ENCODE measurements at regions not wholly inside any gene's neighbourhood (a gene's known extent, or its start where the extent isn't known, plus 50 kb on each side); places are given as distances from the start of the nearest gene placed in this dataset.
"Not testable (repeated sequence)": the region's sequence is repeated elsewhere in the genome, so short reads cannot be mapped to it uniquely, and the experiment has no call there.

DNA sequence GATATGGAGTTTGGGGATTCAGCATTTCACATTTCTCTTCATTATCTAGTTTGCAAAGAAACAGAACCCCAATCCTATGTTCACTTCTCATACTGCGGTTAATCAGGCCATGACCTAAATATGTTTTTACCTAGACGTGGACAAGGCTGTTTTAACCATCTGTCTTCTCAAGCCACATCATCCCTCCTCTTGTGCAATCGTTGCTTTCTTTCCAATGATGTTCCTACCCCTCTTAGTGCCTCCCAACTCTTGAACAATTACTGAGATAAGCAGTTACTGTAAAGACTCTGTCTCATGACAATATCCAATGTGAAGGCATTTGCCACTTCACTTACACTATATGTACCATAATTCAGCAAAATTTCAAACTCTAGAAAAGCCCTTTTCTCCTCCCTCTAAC, 406.2 kb downstream of the LIG4 start:
- DNase-seq = no peak

DNA sequence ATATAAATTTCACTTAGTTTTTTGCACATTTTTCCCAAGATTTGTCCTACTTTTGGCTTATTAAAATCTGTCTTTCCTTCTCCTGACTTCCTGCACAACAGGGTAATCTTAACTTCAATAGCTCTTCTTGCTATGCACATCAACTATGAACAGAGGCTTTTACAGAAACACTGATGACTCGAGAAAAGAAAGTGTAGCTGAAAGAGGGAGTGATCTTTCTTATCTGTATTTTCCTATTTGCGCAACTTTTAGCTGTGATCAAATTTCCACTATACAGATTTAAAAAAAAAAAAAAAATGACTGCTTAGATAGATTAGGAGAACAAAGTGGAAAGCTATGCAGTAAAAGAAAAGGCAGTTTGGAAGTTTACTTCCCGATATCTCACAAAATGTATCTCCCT, 406.9 kb downstream of the LIG4 start:
- DNase-seq = no peak

DNA sequence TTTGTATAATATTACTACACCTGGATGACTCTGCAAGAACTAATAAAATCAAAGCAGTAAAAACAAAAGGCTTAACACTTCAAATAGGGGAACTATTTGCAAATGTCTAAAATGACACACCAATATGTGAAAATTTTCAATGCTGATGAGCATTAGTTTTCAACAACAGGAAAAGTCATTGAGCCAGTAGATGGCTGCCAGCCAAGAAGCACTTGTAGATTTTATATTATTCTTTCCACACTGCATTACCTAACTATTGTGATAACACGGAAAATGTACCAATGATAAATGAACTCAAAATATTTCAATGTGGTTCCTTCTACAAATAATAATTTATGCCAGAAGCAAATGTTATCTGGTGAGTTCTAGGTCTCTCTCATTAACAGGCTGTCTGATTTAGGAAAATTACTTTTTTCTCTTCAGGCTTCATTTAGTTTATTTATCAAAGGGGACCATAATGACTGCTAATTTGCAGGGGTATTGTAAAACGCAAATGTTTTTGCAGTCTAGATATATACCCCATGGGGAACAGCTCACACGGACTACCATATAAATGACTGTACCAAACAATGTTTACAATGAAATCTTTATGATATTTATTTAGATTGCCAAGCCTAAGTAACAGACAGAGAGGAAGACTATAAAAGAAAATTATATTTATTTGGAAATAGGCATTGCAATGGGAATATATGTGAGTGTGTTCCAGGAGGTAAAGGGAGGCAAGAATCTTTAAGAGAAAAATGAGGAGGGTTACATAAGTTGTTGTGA, 407.8 kb downstream of the LIG4 start:
- DNase-seq = no peak

DNA sequence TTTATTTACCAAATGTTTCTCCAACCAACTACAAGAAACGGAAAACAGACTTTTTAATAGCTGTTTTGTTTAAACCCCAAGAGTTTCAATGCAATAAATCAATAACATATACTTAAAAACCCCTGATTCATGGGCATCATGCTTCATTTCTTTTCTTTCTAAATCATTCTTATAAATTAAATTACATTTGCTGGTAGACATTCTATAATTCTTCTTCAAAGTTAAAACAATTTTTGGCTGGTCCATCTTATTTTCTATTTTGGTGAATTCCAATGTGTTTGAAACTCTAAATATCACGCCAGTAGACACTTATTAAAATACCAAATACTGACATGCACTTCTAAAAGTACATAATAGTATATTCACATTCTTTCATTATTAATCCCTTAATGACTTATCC, 408.6 kb downstream of the LIG4 start:
- no peak for DNase-seq

DNA sequence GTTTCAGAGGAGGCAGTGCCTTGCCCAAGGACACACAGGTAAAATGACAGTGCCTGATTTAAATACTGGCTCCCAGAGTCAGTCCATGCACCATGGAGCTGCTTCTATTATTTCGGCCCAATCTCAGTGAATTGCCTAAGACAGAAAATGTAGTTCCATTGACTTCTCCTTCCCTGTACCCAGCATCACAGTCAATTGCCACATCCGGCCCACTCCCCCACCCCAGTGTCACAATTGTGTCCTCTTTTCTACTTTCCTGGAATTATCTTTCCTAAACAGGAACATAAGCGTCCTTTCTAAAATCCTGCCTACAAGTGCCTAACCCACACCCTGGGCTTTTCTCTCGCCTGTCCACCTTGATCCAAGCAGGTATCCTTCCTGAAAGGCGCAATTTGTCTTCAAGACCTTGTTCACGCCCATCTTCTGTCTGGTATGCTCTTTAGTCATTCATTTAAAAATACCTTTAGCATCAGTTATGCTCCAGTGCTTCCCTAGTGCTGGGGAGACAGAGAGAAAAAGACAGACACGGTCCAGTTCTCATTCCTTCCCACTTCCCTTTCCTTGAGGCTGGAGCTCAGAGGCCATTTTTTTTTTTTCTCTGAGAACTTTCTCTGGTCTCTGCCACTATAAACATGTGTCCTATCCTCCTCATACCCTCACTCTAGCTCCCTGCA, 411.4 kb downstream of the LIG4 start:
- DNase-seq = no peak

DNA sequence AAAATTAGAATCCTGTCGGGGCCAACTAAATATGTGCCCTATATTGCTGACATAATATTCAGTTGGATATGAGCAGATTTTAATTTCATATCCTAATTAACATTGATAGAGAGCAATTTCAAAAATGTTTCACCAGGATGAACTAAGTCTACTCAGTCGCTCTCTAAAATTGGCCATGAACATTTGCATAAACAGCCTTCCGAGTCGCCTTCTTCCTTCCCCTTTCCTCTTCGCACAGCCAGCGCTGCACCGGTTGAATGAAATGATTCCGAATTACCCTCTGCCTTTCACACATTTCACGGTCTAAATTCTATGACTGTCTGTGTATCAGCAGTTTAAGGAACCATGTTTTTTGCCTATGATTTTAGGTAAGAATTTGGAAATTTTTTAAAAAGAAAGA, 413.7 kb downstream of the LIG4 start:
- no peak for DNase-seq

DNA sequence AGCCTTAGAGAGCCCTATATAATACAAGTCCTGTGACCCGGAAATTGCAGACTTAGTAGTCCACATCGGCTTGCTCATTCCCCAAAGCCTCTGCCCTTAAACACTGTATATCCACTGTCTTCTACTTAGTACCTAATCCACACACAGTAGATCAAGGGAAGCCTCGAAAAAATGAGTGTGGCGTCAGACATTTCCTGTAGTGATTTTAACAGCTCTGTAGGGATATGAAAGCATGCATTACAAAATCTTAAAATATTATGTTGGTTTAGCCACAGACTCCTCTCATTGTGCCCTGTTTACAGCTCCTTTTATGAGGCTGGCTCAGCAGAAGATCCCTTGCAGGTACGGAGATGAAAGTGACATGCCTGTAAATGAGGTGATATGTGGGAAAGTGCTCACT, 416.3 kb downstream of the LIG4 start:
- peak; percentile 11 for DNase-seq

DNA sequence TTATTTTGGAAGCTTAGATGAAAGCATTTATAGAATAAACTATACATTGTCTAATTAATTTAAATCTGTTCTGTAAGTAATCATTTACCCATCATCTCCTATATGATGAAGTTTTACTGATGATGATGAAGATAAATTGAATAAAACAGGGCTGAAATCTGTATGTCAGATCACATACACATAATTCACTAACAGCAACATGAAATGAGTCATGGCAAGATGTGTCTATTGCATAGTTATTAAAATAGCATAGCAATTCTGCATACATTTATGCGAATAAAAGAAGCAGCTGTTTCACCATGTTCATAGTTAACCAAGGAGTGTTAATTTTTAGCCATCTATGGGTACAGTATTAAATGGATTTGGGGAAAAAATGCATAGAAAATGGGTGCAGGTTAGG, 424.9 kb downstream of the LIG4 start:
- no peak for DNase-seq

DNA sequence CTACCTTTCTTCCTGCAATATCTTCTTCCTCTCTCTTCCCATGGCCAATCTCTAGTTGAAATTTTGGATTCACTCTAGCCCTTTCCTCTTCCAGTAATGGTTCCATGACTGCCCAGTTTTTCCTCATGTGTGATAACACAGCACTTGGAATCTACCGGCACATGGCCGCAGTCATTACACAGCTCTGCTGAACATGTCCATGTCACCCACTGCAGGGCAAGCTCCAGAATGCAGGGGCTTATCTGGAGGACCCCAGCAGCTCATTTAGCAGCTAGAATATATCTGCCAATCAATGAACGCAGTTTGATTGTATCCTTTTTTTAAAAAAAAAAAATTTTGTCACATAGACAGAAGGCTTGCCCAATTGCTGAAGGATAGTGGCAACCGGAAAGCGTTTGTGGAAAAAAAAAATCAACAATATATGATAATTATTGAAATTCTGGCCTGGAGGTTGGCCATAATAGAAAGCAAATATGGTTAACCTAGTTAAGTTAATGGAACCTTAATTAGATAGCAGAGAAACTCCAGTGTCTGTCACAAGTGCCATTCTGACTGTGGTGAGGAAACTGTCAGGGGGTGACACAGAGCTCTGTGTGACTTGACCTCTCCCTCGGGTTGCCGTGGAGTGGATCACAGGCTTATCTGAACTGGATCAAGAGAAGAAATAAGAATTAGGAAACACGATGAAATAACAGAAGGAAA, 426.7 kb downstream of the LIG4 start:
- DNase-seq = no peak

DNA sequence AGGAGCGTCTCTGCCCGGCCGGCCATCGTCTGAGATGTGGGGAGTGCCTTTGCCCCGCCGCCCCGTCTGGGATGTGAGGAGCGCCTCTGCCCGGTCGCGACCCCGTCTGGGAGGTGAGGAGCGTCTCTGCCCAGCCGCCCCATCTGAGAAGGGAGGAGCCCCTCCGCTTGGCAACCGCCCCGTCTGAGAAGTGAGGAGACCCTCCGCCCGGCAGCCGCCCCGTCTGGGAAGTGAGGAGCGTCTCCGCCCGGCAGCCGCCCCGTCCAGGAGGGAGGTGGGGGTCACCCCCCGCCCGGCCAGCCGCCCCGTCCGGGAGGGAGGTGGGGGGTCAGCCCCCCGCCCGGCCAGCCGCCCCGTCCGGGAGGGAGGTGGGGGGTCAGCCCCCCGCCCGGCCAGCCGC, 432.7 kb downstream of the LIG4 start:
- DNase-seq = not testable (repeated sequence)

DNA sequence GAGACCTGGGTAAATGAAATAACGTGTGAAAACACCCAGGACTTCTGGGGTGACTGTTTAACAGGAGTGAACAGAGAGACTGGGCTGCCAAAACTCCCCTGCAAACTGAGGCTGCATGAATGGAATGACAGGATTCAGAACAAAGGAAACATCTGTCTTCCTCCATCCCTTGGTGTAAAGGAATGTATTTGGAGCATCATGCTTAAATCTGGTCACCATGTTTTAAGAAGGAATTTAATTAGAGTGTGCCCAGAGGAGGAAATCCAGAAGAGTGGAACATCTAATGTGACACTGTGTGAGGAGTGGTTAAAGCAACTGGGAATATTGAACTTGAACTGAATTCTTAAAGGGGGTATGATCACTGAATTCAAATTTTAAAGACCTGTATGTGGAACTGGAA, 437.2 kb downstream of the LIG4 start:
- DNase-seq = no peak

DNA sequence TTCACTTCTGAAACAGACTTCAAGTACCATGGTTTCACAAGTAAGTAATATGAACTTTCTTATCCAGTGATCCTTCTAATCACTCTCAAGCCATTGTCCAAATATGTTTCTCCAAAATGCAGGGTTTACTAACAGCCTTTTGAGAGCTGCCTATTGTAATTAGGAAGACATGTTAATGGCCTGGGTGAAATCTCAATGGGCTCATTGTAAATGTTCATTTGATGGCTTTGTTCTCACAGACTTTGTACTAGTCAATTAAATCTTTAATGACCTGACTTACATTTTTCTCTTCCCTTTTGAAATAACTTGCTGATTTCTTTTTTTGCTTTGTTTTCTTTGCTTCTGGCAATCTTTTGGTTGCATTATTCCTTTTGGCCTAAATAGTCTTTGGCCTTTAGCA, 444.8 kb downstream of the LIG4 start:
- DNase-seq = no peak

DNA sequence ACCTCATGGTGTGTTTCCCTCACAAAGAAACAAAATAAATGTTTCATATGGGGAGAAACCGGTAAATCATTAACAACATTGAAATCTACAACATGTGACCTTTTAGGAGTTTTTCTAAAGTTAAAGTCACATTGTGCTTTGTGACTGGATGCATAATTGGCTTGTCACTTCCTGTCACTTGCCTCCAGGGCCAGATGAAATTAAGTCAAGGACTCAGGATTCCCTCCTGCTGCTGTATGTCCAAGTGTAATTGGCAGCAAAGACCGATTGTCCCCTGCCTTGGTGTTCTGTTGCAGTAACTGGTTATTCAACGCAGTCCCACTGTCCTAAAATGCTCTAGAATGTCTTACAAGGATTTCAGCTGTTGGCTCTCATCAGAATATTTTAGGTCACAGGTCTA, 448.2 kb downstream of the LIG4 start:
- DNase-seq = no peak

DNA sequence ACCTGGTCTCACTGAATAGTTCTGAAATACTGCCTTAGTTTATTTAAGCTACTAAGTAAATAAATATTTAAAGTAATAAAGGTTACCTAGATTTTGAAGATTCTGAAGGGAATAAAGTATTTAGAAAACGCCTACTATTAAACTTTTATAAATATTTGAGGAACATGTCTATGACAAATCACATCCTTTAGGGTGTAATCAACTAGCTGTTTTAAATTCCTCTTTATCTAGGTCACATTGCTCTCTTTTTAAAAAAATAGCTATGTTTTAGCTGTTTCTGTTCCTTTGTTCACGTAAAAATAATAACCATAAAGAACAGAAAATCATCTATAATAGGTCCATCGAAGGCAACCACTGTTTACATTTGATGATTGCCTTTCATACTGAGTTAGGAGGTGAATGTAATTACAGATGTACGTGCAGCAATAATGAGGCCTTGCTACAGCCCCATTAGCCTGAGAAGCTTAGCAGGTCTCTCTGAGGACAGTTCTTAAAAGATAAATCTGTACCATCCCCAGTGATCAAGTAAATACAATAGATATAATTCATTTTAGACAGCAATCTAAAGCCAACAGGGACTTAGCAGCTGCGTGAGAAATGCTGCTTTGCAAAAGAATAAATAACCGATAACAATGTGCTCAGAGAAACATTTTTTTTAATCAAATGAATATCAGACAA, 449.5 kb downstream of the LIG4 start:
- DNase-seq = peak; percentile 3

DNA sequence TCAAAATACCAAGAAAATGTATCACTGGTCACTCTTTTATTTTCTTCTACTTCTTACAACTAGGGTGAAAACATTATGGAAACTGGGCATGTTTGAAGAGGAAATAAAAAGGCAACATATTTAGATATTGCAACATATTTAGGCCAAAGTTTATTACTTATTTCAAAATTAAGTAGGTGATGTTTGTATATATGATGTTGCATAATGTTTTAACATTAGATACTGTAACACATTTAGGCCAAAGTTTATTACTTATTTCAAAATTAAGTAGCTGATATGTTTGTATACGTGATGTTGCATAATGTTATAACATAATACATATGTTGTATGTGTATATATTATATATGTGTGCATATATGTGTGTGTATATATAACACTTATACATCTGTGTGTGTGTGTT, 451.3 kb downstream of the LIG4 start:
- no peak for DNase-seq

DNA sequence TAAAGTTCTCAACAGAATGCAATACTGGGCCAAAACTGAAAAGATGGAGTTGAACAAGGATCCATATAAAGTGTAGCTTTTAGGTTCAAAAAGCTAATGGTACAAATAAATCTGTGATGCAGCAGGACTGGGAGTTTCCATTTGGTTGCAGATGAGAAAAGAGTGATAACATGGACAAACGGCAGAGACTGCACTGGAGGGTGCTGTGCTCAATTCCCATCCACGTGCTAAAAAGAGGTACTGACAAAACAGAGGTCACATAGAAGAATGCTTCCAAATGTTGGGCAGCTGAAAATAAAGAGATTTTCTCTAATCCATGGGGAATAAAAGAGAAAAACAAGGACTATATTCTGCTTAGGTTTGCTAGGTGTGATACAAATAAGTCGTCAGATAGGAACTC, 461.6 kb downstream of the LIG4 start:
- DNase-seq = no peak

DNA sequence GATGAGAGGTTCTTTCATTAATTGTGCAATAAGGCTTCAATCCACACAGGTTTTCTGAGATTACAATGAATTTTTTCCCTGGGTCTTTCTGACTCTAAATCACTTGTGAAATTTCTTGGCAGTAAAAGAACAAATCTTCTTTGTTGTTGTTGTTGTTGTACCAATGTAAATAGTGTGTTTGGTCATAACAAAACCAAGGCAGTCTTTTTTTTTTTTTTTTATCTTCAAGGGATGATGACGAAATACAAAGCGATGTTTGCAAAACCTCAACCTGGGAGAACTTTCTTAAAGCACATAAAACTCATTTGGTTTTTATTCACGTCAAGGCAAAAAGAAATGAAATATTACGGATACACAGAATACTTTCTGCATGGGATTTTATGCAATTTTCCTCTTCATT, 462.0 kb downstream of the LIG4 start:
- DNase-seq = no peak

DNA sequence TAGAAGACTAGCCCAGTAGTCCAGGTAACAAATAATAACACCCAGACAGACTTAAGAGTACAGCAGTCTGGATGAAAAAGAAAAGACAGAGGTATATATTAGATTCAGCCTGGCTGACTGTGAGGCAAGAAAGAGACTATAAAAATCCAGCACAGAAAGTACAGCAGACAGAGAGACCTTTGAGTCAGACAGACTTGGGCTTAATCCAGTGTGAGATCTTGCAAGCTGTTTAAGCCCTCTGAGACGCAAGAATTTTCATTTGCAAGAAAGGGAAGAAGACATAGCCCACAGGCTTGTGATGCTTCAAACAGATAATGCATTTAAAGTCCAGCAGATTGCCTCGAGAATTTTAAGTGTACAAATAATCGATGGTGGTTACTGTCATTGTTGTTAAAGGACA, 471.4 kb downstream of the LIG4 start:
- DNase-seq = peak; percentile 8

DNA sequence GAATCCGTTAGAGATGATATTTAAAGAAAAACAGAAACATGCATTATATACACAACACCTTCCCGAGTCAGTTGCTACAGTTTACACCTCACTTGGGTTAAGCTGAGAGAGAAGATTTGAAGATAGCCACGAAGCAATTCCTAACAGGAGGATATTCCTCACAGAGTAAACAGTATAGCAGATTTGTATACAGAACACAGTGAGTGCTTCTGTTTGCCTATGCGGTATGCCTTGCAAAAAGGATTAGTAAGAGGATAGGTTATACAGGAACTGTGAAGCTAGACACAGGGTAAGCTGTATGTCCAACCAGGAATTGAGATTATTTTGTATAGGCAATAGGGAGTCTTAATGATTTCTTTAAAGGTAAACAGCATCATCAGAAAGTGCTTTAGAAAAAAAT, 471.8 kb downstream of the LIG4 start:
- no peak for DNase-seq

DNA sequence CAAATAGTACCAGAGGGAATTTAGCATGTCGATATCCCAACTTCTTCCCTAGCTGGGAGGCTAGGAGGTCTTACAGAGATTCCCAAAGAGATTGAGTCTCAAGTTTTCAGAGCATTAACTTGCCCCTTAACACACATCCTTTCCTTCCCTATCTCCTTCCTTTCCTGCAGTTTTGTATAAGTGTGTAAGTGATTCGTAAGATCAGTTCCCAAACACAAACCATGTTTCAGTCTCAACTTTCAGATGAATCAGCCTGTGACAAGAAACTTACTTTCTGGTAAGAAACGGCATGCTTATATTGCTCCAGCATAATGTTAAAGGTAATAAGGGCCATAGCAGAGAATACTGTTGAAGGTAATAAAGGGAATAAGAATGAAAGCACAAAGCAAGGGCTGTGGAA, 472.2 kb downstream of the LIG4 start:
- DNase-seq = no peak

DNA sequence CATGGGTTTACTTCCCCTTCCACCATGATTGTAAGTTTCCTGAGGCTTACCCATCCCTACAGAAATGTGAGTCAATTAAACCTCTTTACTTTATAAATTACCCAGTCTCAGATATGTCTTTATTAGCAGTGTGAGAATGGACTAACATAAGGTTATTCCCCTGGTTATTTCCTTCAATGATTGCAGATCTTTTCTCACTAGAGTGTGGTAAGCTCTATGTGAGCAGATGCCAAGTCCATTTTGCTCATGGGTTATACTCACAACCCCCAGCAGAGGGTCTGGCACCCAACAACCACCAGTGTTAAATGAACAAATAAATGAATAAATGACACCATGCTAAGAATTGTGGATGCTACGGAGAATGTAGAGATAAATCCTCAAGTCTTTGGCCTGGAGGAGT, 472.8 kb downstream of the LIG4 start:
- DNase-seq = no peak

DNA sequence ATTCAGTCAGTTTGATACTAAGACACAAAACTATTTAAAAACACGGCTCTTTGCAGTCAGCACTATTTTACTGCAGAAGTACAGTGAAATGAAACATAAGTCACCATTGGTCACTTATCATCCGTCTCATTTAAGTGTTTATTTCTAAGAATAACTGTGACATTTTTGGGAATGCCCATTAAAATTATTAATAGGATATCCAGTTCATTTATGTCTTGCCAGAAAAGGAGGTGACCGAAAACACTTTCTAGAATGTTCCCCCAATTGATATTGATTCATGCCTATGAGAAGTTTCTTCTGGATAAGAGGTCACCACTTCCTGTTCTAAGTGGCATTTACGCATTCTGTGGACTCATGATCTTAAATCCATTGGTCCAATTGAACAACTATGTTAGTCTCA, 477.3 kb downstream of the LIG4 start:
- no peak for DNase-seq

DNA sequence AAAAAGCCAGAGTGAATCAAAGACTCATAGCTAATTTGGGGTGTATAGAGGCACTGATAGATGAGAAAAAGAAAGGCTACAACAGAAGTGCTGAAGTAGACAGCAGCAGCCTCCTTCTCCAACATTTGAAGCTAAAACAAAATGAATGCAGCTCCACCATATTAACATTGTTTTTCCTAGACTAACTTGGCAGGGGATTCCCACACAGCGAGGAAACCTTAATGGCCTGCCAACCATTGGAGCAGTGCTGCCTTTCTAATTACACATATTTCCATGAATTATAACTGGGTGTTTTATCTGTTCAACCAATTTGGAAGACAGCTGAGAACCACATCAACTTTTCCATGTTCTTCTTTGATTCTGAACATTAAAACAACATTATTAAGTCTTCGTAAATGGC, 478.6 kb downstream of the LIG4 start:
- DNase-seq = no peak

DNA sequence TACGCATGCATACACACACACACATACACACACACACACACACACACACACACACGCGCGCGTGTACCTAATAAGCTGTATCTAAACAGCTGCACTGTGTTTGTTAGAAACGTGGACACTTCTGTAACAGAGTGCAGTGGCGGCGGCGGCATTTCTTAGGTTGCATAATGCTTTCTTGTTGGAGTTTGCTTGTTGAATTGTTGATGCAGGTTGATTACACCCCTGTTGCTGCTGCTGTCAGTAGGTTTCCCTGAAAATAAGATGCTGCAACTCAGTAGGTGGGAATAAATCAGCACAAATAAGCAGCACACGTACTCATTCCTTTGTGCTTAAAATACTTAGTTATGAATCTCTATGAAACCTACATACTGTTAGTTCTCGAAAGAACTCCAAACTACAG, 479.2 kb downstream of the LIG4 start:
- no peak for DNase-seq

Measured in fibroblast of skin of right quadriceps (primary cell).